Fibroblast of the aortic adventitia (primary cell): ENCODE measurements at regions not wholly inside any gene's neighbourhood (a gene's known extent, or its start where the extent isn't known, plus 50 kb on each side); places are given as distances from the start of the nearest gene placed in this dataset.

Source experiments
- DNase-seq: peaks from one replicate; pipeline ENCODE4 v3.0.0-alpha.2; 2010; ENCODE audit warnings: low read depth
- H3K4me3 ChIP-seq: 2 replicates; pipeline ENCODE4 v1.5.1; 2011; ENCODE audit warnings: low read depth, mild to moderate bottlenecking, control low read depth, low read length, moderate library complexity
- TF ChIP-seq, protein P1 (sequence below): IDR thresholded peaks from 2 replicates; pipeline ENCODE4 v1.5.1; 2011; ENCODE audit warnings: mild to moderate bottlenecking, low read length, control low read depth, inconsistent platforms; ENCODE audit not compliant: insufficient read depth

DNA sequence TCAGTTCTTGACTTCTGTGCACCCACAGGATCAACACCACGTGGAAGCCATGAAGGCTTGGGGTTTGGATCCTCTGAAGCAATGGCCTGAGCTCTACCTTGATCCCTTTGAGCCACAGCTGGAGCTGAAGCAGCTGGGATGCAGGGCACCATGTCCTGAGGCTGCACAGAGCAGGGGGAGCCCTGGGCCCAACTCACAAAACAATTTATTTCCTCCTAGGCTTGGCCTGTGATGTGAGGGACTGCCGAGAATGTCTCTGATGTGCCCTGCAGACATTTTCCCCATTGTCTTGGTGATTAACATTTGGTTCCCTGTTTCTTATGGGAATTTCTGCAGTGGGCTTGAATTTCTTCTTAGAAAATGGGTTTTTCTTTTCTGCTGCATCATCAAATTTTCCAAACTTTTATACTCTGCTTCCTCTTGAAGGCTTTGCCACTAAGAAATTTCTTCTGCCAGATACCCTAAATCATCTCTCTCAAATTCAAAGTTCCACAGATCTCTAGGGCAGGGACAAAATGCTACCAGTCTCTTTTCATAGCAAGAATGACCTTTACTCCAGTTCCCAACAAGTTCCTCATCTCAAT is 288.2 kb downstream of the CCDC59 start:
- DNase-seq, result no peak
- TF ChIP-seq, protein P1, sequence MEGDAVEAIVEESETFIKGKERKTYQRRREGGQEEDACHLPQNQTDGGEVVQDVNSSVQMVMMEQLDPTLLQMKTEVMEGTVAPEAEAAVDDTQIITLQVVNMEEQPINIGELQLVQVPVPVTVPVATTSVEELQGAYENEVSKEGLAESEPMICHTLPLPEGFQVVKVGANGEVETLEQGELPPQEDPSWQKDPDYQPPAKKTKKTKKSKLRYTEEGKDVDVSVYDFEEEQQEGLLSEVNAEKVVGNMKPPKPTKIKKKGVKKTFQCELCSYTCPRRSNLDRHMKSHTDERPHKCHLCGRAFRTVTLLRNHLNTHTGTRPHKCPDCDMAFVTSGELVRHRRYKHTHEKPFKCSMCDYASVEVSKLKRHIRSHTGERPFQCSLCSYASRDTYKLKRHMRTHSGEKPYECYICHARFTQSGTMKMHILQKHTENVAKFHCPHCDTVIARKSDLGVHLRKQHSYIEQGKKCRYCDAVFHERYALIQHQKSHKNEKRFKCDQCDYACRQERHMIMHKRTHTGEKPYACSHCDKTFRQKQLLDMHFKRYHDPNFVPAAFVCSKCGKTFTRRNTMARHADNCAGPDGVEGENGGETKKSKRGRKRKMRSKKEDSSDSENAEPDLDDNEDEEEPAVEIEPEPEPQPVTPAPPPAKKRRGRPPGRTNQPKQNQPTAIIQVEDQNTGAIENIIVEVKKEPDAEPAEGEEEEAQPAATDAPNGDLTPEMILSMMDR, result no peak
- H3K4me3 ChIP-seq, result no peak overlapping the region

DNA sequence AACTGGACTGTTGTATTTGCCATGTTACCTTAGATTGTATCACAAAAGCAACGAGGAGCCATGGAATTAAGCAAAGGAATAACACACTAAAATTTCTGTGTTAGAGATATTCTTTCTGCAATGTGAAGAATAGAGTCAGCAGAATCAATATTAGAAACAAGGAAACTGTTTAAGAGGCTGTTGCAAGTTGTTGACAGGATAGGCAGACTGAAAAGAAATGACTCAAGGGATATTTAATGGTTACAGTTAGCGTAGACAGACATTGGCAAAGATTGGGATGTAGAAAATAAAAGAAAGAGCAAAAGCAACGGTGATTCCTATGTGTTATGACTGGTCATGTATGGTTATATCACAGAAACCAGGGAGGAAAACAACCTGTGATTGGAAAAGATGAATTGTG is 299.0 kb upstream of the PPFIA2 start:
- TF ChIP-seq, protein P1, result no peak
- no peak for DNase-seq
- no peak overlapping the region for H3K4me3 ChIP-seq

DNA sequence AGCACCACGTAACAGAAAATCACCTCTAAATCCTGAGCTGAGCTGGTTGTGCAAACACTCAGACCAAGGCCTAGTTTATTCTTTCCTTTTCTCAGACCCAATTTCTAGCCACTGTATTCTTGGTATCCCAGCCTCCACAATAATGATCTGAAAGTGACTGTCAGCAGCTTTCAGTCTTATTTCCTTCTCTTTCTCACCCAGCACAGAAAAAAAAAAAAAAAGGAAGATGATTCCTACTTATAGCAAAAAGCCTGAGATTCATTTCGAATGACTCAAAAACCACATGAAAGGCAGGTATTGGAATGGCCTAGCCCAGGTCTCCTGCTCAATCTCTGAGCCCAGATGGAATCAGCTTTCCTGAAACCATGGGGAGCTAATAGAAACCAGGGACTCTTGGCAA is 298.6 kb upstream of the PPFIA2 start:
- TF ChIP-seq, protein P1, result no peak
- no peak for DNase-seq
- H3K4me3 ChIP-seq, result no peak overlapping the region

DNA sequence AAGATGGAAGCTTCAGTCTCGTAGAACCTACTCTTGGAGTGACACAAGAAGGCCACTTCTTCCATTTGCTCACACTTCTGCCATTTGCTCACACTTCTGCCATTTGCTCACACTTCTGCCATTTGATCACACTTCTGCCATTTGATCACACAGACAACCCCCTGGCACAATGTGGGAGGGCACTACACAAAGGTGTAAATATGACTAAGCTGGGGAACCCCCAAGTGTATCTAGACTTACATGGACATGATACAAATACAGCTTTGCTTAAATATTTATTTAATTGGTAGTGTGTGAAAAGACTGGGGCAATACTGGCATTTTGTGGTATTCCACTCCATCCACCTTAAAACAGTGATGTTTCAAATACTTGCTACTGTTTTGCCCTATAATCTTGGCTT is 296.2 kb upstream of the PPFIA2 start:
- DNase-seq, result no peak
- TF ChIP-seq, protein P1, result no peak

DNA sequence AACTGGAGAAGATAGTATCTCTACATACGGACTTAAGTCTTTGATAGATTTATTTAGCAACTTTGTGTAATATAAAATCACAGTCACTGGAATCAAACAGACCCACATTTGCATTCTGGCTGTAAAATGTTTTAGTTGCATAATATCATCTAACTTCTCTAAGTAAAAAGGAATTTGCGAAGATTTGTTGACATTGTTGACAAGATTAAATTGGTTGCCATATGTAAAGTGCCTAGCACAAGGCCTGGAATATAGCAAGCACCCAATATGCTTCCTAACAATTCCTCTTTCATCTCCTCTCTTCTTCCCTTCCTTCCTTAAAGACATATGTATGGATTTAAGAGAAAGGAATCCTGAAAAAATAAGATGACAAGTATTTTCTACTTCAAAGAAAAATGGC is 295.4 kb upstream of the PPFIA2 start:
- DNase-seq, result no peak
- TF ChIP-seq, protein P1, result no peak

More for the DNA sequence above, 296.2 kb upstream of the PPFIA2 start:
- H3K4me3 ChIP-seq, result no peak overlapping the region

DNA sequence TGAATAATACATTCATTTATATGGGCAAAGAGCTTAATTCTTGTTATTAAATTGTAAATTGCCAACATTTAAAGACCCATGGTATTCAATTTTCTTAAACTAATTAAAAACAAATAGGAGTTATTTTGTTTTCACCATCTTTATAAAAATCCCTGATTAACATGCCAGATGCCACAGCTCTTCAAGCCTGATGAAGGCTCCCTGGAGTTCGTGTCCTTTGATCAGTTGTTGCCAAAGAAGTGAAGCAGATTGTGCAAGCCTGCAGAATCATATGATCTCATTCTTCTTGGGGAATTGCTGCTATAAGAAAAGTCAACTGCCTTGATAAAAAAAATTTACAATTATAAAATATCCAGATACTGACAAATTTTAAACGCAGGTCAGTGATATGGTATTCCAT is 288.3 kb upstream of the PPFIA2 start:
- TF ChIP-seq, protein P1, result no peak
- peak; percentile 1 for DNase-seq
- H3K4me3 ChIP-seq, result no peak overlapping the region

More for the DNA sequence above, 295.4 kb upstream of the PPFIA2 start:
- no peak overlapping the region for H3K4me3 ChIP-seq
